GM19324 (cell line): ENCODE measurements at regions not wholly inside any gene's neighbourhood (a gene's known extent, or its start where the extent isn't known, plus 50 kb on each side); places are given as distances from the start of the nearest gene placed in this dataset.

ENCODE experiments used
- ATAC-seq: cut with Tn5 transposase; IDR thresholded peaks from one replicate; pipeline ENCODE4 v1.9.1; 2021; ENCODE audit warnings: mild to moderate bottlenecking, moderate library complexity; ENCODE audit not compliant: unreplicated experiment, low FRiP score

DNA sequence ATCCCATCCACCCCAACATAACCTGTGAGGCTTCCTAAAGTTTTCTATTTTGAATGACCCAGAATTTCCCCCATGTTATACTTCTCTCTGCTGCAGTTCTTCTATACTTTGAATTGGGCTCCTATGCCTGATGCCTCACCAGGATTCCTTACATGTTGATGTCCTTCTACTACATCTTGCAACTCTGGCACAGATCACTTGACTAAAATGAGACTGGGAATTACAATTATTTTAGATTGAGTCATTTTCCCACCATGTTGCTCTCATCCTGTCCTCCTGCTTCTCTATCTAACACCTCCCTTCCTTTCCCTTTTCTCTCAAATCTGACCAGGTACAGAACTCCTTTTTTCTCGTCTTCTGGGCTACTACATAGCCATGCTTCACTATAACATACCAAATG lies 314.0 kb upstream of the KCNJ16 start:
- ATAC-seq: no peak

DNA sequence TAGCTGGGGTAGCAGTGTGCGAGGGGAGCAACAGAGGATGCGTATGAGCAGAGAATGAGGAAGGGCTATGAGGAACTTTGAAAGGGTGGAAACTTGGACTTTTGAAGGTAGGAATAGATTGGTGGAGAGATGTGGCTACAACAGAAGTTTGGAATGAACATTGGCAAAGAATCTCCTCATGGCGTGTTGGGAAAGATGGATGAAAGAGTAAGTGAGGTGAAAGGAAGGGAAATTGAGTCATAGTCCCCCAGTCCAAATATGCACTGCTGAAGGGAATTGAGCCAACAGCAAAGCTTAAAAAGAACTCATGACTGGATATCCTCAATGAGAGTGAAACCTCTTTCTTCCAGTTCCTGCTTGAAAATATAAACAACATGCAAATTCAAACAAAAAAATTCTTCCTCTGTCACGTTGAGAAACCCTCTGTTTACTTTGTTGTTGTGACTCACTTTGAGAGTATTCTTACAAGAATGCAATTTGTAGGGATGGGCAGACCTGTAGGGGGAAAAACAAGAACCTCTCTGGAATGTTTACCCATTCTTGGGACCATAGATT lies 313.2 kb upstream of the KCNJ16 start:
- no peak for ATAC-seq

DNA sequence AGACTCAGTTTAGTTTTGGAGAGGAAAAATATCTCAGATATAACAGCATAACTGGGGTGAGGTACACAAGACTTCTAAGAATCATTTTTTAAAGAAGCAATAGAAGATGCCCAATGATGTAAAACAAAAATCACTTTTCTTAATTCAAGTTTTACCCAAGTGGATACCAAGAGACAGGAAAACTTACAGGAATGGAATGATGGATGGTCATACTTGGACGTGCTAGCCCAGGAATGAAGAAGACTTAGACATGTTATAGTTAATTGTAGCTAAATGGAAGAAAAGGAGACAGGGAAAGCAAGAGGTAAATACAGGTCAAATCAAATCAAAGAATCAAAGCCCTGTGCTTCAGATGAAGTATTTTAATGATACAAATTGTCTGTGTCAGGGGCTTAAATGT lies 312.7 kb upstream of the KCNJ16 start:
- no peak for ATAC-seq

DNA sequence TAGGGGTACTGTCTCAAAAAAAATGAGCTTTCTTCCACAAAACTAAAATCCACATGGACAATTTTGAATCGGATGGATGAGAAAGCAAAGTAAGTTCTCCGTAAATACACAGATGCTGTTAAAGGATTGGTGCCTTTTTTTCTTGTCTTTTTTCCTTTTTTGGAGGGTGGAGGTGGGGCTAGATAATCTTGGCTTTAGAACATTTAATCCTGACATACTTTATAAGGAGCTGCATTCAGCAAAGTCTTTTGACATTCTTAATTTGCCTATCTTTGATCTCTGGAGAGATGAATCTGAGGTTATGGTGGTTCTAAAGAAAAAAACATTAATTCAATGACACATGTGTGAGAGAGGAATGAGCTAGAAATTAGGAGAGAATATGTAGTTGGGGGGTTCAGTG lies 312.3 kb upstream of the KCNJ16 start:
- ATAC-seq: no peak

DNA sequence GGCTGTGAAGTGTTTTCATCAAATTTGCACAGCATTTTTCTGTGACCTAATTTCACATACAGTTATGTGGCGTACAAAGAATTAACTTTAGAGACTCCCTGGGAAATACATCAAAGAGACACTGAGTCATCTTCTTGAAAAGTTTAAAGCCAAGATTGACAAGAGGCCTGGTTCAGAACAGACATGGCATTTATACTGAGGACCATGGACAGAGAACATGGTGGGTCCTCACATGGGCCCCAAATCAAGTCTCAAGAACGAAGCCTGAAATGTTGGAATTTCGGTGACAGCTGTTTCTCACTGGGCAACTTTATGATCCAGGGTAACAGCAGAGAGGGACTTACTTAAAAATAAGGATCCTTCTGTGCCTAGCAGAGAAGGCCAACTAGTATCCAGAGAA lies 311.5 kb upstream of the KCNJ16 start:
- ATAC-seq: no peak

DNA sequence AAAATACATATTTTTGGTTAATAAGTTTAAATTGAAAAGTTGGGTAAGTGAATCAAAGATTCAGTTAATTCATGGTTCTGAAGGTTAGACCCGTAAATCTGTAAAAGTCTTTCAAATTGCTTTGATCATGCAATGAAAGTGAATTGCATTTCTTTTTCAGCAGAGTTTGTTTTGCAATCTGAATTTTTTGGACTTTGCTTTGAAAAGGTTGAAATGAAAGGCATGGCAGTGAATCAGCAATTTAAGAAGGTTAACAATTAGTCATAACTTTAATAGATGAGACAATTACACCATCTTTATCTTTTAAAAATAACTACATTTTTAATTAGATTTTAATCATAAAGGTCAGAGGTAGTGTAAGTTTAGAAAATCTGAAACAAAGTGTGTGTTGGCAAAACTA lies 310.9 kb upstream of the KCNJ16 start:
- ATAC-seq: no peak

DNA sequence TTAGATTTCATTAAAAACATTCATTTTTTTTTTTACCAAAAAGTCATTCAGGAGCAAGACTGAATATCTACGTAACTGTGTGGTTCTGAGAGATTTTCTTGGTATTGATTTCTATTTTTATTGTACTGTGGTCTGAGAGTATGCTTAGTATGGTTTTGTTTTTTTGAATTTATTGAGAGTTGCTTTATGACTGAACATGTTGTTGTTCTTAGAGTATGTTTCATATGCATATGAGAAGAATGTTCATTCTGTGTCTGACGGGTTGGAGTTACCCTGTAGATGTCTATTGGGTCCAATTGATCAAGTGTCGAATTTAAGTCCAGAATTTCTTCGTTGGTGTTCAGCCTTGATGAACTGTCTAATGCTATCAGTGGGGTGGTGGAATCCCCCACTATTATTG lies 306.0 kb upstream of the KCNJ16 start:
- ATAC-seq: no peak

DNA sequence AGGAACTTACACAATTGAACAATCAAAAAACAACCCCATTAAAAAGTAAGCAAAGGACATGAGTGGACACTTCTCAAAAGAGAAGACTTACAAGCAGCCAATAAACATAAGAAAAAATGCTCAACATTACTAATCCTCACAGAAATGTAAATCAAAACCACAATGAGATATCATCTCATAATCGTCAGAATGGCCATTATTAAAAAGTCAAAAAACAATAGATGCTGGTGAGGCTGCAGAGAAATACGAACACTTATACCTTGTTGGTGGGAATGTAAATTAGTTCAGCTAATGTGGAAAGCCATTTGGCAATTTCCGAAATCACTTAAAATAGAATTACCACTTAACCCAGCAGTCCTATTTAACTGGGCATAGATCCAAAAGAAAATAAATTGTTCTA lies 301.9 kb upstream of the KCNJ16 start:
- ATAC-seq: no peak

DNA sequence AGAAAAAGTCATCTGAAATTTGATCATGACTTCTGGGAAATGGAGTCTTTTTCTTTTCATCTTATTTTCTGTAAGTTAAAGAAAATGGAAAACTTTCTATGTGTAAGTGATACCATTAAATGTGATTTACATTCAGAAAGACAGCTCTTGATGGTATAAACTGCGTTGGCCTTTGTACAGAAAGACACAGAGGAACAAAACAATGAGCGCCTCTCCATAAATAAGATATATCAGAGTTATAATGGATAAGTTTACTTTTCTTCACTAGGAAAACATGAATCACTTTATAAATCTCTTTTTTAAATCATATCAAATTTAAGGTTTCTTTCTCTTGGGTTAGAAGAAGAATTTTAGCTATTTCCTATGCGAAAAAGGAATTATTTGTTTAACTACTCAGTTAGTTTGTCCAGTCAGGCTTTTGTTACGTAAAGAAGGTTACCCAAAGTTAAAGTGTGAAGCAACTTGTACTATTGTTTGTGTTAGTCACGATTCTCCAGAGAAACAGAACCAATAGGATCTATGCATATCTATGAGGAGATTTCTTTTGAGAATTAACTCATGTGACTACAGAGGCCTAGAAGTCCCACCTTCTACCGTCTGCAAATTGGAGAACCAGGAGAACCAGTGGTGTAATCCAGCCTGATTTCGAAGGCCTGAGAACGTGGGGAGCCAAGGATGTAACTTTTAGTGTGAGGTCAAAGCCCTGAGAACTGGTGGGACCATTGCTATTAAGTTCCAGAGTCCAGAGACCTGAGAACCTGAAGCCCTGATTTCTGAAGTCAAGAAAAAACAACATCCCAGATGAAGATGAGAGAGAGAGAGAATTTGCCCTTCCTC lies 295.4 kb upstream of the KCNJ16 start:
- ATAC-seq: no peak

DNA sequence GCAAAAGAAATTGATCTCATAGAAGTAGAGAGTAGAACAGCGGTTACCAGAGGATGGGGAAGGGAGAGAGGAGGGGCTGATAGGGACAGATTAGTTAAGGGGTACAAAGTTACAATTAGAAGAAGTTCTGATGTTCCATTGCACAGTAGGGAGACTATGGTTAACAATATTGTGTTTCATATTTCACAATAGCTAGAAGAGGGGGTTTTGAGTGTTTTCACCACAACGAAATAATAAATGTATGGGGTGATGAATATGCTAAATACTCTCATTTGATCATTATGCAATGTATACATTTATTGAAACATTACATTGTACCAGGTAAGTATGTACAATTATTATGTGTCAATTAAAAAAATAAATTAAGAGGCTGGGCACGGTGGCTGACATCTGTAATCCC lies 291.2 kb upstream of the KCNJ16 start:
- no peak for ATAC-seq

DNA sequence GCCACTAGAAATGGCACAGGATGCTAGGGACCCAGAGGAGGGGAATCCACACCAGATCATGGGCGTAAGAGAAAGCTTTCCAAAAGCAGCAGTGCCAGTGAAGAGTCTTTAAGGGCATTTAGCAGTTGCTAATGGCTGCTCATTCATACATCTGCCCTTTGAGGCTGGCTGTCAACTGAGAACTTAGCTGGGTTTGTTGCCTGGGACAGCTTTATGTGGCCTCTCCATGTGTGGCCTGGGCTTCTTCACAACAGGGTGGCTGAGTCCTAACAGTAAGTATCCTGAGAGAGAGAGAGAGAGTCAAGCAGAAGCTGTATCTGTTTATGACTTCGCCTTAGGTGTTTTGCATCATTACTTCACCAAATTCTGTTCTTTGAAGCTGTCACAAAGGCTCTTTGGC lies 286.1 kb upstream of the KCNJ16 start:
- no peak for ATAC-seq

DNA sequence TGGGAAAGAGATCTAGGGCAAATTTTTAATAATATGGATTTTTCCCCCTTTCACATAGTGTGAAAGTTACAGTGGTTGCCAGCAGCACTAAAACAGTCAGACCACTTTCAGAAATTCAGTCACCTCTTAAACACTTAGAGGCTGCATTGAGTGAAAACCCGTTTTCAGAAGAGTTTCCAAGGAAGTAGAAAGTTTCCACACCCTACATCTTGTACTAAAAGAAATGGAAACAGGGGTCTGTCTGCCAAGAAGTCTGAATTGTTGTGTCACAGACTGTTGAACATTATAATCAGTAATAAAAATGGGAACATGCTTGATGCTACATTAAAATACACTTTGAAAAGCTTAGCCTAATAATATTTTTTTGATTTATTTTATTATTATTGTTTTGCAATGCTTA lies 278.9 kb upstream of the KCNJ16 start:
- ATAC-seq: no peak

DNA sequence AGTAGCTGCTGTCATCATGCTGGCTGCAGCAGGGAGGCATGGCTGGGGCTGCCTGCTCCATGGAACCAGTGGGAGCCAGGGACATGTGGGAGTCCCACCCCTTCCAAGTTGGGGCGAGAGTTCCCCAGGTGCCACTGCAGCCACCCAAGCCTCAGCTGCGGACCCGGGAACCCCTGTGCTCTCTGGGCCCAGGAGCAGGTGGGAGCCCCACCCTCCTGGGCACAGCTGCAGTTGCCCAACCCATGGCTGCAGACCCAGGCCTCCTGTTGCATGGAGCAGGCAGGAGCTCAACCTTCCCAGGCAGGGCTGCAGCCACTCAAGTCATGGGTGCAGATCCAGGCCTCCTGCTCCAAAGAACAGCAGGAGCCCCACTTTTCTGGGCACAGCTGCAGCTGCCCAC lies 274.2 kb upstream of the KCNJ16 start:
- no peak for ATAC-seq

DNA sequence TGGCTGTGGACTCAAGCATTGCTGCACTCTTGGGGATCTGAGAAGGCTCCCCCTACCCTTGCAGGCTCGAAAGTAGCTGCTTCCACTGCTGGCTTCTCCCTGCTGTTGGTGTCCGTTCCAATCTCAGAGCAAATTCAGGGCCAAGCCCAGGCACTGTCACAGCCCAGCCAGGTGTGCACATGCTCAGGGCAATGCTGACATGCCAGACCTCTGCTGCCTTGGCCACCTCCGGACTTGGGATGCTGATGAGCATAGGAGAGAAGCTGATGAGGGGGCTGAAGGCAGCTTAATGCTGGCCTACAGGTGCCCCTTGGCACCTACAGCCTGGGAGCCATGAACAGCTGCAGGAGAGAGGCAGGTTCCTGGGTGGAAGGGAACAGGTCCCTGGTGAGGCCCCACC lies 273.7 kb upstream of the KCNJ16 start:
- ATAC-seq: no peak

DNA sequence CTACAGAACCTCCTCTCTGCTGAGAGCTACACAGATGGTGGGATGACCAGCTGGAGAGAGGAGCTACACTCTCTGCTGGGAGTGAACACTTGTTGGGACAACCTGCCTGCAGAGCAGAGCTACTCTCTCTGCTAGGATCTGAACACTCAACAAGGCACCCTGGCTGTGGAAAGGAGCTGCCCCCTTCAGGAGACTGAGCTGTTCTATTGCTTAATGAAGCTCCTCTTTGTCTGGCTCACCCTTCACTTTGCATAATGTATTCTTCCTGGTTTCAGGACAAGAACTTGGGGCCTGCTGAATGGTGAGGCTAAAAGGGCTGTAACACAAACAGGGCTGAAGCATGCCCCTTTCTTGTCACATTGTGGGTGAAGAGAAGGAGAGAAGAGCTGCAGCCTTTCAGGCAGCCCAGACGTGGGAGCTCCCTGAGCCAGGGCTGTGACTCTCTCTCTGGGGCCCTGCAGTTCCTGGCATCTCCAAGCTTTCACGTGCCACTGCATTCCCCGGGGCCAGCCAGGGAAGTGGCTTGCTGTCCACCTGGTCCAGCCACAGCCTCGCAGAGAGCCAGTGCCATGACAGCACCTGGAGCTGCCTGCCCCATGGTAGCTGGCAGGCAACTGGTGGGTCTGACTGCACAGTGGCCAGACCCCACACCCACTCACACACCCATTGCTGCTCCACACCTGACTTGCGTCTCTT lies 272.8 kb upstream of the KCNJ16 start:
- no peak for ATAC-seq

DNA sequence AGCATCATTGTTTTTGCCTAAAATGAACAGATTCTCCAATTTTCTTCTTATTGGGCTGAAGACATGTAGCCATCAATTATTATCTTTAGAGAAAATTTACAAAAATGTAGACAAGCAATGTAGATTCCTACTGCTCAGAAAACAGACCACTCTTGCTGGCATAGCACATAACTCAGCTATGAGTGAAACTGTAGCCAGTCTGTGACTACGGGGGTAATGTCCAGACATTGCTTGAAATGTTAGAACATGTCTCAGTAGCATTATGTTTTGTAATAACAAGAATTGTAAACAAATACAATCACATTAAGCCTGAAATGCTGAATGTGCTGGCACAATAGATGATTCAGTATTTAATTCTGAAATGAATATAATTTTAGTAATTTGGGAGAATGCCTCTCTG lies 265.7 kb upstream of the KCNJ16 start:
- ATAC-seq: no peak

DNA sequence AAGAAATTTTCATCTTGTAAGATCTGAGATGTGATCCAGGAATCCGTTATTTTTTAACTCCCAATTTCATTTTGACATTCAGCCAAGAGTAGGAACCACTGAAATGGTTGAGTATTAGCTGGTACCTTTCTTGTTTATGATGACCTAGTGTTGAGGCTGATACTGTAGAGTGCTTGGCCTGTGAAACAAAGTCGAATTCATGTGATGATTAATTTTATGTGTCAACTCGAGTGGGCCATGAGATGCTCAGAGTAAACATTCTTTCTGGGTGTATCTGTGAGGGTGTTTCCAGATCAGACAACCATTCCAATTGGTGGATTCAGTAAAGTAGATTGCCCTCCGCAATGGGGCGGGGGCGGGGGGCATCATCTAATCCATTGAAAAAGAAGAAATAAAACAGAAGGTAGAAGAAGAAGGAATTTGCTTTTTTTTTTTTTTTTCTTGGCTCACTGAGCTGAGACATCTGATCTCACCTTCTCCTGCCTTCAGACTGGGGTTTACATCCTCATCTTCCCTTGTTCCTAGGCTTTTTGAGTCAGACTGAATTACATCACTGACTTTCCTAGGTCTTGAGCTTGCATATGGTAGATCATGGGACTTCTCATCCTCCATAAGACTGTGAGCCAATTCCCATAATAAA lies 264.6 kb upstream of the KCNJ16 start:
- ATAC-seq: no peak

DNA sequence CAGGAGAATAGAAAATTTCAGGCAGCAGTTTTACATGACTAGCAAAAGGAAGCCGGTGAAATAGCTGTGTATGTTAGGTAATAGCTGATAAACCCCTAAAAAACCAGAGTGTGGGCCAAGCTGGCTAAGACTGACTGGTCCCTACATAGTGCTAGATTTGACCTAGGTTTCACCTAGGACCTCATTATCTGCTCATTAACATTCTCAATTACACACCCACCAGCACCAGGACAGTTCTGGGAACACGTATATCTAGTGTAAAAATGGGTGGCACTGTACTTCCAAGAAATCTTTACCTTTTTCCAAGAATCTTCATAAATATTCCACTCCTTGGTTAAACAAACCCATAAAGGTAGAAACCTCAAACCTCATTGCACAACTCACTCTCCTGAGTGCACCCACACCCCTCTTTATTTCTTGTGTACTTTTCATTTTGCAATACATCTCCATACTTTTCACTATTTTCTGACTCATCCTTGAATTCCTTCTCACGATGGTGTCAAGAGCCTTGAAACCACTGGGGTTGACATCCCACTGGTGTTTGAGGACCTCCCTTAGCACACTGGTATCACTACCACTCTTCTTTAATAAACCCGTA lies 262.7 kb upstream of the KCNJ16 start:
- ATAC-seq: no peak

DNA sequence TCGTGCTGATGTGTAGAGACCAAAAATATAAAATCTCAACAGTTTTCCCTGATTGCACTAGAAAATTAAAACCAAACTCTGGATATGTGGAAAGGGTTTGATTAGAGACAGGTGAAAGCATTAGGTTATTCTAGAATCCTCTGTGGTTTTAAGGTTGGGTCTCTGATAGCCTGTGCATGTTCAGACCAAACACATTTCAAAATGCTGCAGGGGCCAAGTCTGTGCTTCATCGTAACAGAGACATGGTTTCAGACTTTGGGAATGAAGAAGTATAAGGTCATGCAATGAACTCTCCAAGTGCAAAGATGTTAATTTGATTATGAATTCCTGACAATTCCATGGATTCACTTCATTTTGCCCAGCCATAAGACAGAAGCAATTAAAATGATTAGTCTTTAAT lies 261.0 kb upstream of the KCNJ16 start:
- no peak for ATAC-seq

DNA sequence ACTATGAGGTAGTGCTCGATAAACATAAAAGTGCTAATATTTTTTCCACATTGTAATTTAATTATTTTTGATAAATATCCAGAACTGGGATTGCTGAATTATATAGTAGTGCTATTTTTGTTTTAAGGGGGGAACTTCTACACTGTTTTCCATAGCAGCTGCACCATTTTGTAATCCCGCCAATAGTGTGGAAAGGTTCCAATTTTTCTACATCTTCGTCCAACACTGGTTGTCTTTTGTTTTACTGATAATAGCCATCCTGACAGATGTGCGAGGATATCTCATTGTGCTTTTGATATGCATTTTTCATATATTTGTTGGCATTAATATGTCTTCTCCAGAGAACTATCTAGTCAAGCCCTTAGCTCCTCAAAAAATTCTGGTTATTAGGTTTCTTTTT lies 259.6 kb upstream of the KCNJ16 start:
- ATAC-seq: no peak

DNA sequence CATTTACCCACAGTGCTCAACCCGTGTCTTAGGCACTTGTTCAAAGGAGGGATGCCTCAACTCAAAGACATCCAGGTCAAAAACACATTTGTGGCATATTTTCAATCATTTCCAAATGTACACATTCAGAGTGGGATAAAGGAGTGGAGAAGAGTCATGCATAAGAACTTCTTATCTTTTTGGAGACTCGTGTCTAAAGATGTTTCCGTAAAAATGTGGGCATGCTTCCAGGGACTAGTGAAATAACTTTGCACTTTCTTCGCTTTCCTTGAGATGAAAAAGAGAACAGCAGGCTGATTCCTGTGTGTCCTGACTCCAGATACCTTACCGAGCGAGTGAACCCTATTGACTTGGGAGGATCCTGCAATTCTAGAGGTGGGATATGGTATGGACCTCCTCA lies 256.6 kb upstream of the KCNJ16 start:
- no peak for ATAC-seq
